ENCODE measurements at regions not wholly inside any gene's neighbourhood (a gene's known extent, or its start where the extent isn't known, plus 50 kb on each side); places are given as distances from the start of the nearest gene placed in this dataset.

DNA sequence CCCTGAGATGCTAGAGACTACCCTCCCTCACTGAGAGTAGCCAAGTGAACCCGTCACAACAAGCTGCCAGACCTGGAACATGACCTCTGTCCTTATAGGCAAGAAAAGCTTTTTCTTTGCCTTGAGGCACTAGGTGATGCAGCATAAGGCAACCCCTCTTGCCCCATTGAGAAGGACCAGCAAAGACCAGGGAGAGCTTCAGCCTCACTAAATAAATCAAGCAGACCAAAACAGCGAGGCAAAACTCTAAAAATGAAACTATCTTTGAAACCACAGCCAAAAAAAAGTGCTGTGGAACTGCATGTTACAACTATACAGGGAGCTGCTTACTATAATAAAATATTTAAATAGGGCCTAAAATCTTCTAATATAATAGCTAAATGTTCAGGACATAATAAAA lies 62.6 kb upstream of the FAM83B start:
- H3K27me3 Mint-ChIP-seq (ENCODE audit: low read depth) = no peaks in the 10 kb centered on the region
- peaks cover 2% of the 10 kb centered on the region for H3K9me3 Mint-ChIP-seq

GRCh38 chr6:54786154-54786553 lies 60.4 kb upstream of the FAM83B start:
- peaks cover 2% of the 10 kb centered on the region for H3K9me3 Mint-ChIP-seq
- no peaks in the 10 kb centered on the region for H3K36me3 Mint-ChIP-seq (ENCODE audit: low read depth)
- no peak overlapping the region for H3K27ac Mint-ChIP-seq
- no peaks in the 10 kb centered on the region for H3K27me3 Mint-ChIP-seq (ENCODE audit: low read depth)
- no peak overlapping the region for H3K4me3 Mint-ChIP-seq
- TF ChIP-seq, protein P1, sequence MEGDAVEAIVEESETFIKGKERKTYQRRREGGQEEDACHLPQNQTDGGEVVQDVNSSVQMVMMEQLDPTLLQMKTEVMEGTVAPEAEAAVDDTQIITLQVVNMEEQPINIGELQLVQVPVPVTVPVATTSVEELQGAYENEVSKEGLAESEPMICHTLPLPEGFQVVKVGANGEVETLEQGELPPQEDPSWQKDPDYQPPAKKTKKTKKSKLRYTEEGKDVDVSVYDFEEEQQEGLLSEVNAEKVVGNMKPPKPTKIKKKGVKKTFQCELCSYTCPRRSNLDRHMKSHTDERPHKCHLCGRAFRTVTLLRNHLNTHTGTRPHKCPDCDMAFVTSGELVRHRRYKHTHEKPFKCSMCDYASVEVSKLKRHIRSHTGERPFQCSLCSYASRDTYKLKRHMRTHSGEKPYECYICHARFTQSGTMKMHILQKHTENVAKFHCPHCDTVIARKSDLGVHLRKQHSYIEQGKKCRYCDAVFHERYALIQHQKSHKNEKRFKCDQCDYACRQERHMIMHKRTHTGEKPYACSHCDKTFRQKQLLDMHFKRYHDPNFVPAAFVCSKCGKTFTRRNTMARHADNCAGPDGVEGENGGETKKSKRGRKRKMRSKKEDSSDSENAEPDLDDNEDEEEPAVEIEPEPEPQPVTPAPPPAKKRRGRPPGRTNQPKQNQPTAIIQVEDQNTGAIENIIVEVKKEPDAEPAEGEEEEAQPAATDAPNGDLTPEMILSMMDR (IDR thresholded peaks at IDR 0.05; ENCODE audit: unreplicated experiment in 3 of 3) = no peak
- no peaks in the 10 kb centered on the region for H3K4me1 Mint-ChIP-seq

More for the DNA sequence above, 62.6 kb upstream of the FAM83B start:
- Mint-ChIP-seq H3K4me3 (no peak overlapping the region), H3K27ac (no peak overlapping the region), H3K4me1 (no peaks in the 10 kb centered on the region), H3K36me3 (ENCODE audit: low read depth) (no peaks in the 10 kb centered on the region)
- TF ChIP-seq, protein P1 (IDR thresholded peaks at IDR 0.05; ENCODE audit: unreplicated experiment in 3 of 3) = no peak

- Mint-ChIP-seq H3K9me3 (peaks cover 2% of the 10 kb centered on the region), H3K4me3 (no peak overlapping the region), H3K4me1 (no peaks in the 10 kb centered on the region), H3K27ac (no peak overlapping the region), H3K36me3 (ENCODE audit: low read depth) (no peaks in the 10 kb centered on the region), H3K27me3 (ENCODE audit: low read depth) (no peaks in the 10 kb centered on the region)
- TF ChIP-seq, protein P1 (IDR thresholded peaks at IDR 0.05; ENCODE audit: unreplicated experiment in 3 of 3) = no peak
Observed at GRCh38 chr6:54787825-54788224, 58.7 kb upstream of the FAM83B start.

Measured in nephron (organoid).